HG03442 (cell line): ENCODE measurements at regions not wholly inside any gene's neighbourhood (a gene's known extent, or its start where the extent isn't known, plus 50 kb on each side); places are given as distances from the start of the nearest gene placed in this dataset.

ENCODE experiments used
- ATAC-seq: cut with Tn5 transposase; IDR thresholded peaks from one replicate; pipeline ENCODE4 v1.9.1; 2021; ENCODE audit warnings: mild to moderate bottlenecking, moderate library complexity; ENCODE audit not compliant: unreplicated experiment

DNA sequence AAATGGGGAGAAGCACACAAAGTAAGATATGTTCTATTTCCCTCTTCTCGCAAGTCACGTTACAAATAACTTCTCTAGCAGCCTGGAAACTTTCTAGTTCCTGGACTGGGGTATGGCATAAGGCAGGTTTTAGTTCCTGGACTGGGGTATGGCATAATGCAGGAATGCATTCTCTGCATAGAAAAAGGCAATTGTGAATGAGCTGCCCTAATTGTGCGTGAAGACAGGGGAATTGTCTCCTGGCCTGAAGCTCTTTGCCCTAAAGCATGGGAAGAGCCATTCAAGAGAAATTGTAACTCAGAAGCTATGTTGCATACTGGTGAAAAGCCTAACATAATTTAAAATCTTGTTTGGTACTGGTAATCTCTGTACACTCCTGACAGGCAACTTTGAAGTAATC lies 54.3 kb upstream of the CBLB start:
- ATAC-seq: no peak

DNA sequence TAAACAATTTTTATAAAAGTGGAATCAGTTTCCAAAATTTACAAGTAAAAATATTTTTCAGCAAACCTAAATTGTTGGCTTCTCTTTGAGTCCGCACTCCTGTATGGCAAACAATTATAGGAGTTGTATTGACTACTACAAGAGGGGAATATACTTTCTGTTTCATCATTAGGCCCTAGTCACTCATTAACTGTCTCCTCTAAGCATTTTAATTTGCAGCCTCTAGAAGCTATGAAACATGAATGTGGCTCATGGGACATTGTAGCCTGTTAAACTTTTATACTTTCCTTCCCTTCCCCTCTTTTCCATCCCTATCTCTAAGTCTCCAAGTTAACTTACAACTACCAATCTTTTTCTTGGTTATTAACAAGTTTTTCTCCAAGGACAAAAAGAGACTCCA lies 58.9 kb upstream of the CBLB start:
- no peak for ATAC-seq

DNA sequence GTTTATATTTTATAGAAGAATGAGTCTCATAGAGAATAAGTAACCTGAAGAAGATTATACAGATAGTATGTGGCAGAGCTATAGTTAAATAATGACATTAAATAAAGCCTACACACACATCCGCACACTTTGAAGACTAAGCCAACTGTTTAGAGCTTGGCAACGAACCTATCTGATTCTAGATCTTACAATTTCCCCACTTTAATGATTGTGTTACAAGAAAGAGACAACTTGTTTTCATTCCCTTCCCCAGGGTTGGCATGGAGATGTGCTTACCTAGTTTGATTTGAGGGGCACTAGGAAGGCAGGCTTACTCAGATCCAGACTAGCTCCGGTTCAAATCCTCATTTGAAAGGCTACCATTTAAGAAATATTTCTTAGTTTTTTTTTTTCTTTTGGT lies 61.9 kb upstream of the CBLB start:
- ATAC-seq: no peak

DNA sequence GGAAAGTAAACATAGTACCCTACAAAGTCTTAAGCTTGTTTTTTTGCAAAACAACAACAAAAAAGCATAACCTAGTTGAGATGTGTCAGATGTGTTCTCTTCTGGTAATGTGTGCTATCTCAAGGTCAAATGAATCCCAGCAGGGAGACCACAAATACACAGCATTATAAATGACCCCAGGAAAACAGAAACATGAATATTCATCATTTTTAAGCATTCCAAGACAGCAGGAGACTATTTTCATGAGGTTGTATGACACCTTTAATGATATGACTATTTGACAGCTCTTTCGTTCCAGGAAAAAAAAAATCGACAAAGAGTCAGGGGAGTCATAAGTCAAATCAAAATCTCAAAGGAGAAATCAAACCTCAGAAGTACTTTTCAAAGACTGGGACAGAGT lies 62.7 kb upstream of the CBLB start:
- ATAC-seq: no peak

DNA sequence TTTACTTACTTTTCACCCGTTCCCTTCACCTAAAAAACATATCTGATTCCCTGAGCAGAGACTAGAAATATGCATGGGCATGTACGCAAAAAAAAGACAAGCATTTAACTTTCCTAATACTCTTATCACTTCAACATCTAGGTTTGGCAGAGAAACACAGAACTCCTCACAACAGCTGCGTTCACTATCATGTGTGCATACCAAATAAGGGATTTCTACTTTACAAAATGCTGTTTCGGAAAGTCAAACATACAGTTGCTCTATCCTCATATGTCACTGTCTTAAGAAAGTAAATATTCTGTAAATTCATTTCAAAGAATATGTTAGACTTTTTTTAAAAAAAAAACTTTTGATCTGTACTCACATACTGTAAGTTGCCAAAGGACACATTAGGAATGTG lies 65.1 kb upstream of the CBLB start:
- no peak for ATAC-seq

DNA sequence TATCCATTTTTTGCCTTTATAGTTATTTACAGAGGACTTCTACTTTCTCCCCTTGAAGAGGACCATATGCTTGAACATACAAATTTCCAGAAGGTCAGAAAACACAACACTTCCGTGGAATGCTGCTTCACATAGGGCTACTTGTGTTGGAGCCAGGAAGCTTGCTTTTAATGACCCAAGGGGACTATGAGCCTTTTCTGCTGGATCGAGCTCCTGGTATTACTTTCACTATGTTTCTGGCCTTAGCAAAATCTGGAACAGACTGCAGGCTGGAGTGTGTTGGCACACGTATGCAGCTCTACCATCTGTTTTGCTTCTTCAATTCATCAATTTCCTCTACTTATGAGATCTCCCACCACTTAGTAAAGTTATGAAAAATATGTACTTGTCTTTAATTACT lies 69.3 kb upstream of the CBLB start:
- no peak for ATAC-seq

DNA sequence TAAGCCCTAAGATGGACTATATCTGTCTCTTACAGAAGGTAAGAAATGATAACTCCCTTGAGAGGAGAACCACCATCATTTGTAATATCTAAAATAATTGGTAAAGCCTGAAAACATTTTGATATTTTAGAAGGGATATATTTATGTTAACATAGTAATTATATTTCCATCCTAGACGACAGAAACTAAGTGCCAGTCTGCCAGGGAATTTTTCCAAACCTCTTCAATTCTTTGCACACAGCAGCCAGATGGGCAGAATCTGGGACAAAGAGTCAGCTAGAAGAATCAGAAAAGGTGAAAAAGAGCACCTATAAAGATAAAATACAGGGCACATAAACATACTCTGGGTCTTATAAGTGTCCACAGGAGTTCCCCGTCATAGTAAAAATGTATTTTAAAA lies 70.0 kb upstream of the CBLB start:
- ATAC-seq: no peak

DNA sequence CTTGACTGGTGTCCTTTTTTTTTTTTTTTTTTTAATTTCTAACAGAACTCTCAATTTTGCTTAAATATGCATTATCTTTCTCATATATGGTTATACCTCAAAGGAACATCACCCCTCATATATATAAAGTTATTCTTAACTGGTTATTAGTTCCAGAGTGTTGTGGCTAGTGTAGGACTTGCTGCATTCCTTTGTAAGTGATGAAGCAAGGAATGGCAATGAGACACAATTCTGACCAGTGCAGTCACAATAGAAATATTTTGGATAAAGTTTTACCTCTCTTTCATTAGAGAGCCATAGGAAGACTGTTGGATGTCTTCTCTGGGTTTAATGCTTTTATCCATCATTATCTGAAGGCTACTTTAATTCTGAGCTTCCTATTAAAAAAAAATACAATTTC lies 75.5 kb upstream of the CBLB start:
- no peak for ATAC-seq

DNA sequence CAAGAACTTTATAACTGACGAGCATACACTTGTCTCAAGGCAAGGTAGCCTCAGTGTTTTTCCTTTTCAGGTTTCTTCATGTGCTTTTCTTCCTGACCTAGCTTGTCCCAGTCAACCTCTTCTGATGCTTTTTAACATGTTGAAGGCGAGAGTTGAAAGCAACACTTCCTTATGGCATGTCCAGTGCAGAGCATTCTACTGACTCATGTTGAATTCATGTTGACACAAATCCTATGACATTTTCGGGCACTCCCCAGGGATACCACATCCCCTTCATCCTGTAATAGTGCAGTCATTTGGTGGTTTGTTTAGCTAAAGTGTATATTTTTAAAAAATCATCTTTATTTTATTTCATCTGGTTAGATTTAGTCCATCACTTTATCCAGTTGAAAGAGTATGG lies 75.9 kb upstream of the CBLB start:
- no peak for ATAC-seq

DNA sequence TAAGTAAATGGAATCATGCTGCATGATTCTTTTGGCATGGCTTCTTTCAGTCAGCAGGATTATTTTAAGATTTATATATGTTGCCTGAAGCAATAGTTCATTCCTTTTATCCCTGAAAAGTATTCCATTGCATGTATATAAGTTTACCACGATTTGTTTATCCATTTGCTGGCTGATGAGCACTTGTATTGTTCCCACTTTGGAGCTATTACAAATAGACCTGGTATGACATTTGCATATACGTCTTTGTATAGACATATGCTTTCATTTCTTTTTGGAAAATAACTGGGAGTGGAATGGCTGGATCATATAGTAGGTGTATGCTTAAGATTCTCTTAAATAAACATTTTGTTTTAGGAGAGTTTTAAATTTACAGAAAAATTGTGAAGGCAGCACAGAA lies 79.3 kb upstream of the CBLB start:
- no peak for ATAC-seq

DNA sequence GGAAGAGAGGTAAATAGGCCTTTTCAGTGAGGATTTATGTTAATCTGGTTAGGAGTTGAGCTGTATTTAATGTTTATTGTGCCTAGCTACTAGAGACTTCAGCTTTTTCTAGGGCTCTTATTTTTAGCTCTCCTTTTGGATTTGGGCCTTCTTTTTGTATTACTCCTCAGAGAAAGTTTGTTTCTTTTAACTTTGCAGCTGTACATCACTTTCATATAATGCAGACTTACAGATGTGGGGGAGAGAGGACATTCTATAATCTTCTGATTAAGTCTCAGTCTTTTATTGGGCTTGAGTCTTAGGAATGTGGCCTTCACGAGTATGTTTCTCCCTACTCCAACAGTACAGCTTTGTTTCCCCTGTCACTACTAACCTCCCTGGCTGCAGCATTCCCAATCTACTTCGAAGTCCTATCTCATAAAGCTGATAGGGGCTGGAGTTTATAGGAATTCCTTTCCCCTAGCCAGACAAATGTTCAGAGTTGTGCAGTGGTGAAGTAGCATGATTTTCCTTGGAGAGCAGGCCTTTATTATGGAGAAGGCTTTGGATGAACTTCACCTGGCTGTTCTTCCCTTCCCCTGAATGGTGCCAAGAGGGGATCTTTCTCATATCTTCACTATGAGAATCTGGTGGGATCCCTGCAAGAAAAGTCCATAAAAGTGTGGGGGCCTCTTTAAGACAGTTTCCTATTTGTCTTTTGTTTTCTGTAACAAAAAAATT lies 82.2 kb upstream of the CBLB start:
- no peak for ATAC-seq

DNA sequence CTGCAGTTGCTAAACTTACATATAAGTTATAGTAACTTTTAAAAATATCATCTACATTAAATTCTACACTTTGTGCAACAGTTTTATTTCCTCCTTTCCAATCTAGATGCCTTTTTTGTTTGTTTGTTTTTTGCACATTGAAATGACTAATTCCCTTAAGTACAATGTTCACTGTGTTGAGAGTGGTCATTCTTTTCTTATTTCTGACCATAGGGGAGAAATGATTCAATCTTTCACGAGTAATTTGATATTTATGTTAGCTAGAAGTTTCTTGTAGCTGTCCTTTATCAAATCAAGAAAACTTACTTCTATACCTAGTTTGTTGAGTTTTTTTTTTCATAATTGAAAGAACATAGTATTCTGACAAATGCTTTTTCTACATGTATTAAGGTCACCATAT lies 85.0 kb upstream of the CBLB start:
- ATAC-seq: no peak

DNA sequence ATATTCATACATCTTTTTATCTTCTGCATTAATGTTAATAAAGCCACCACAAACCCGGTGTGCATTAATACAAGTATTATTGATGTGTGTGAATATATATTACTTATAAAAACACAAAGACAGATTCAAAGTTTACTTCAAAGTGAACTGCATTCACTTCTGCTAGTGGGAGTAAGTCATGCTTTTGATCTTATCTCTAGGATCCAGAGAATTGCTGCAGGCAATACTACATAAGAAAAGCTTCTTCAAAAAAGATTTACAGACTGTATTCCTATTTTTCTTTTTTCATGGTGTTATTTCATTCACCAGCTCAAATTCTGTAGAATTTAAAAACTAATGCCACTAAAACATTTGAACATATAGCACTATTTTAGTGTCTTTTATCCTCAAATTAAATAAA lies 87.5 kb upstream of the CBLB start:
- no peak for ATAC-seq

DNA sequence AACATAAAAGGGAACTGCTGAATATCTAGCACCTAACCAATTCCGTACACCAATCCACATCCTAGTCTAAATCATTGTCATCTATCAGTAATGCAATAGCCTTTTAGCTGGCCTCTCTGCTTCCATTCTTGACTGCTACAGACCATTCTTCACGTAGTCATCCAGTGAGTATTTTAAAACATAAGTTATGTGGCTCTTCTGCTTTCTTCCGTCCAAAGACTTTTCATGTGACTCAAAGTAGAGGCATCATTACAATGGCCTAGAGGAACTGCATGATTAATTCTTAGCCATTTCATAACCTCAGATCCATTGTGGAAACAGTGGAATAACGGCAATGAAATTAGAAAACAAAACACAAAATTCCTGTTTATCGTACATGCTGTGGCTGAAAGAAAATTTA lies 88.9 kb upstream of the CBLB start:
- ATAC-seq: no peak

DNA sequence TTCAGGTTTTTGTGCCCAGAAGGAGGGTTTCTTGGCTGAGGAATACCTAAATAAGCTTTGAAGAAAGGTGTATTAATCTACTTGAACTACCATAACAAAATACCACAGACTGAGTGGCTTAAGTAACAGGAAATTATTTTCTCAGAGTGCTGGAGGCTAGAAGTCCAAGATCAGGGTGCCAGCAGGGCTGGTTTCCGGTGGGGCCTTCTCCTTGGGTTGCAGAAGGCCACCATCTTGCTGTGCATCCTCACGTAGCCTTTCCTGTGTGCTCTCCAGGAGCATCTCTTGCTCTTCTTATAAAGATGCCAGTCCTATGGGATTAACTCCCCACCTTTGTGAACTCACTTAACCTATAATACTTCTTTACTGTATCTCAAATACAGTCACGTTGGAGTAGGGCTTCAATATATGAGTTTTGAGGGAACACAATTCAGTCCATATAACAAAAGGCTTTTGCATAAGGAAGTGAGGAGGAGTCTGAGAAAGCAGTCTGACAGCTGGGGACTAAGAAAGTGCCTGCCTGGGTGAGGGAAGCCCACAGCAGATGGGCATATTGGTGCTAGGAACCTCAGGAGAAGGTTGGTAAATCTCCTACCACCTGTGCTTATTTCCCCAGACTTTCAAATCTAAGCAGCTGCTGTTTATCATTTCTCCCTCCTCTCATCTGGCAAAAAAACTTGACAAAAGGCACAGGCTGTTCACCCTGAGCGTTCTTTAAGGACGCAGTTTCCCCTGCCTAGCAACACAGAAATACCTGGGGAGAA lies 89.6 kb upstream of the CBLB start:
- ATAC-seq: no peak

DNA sequence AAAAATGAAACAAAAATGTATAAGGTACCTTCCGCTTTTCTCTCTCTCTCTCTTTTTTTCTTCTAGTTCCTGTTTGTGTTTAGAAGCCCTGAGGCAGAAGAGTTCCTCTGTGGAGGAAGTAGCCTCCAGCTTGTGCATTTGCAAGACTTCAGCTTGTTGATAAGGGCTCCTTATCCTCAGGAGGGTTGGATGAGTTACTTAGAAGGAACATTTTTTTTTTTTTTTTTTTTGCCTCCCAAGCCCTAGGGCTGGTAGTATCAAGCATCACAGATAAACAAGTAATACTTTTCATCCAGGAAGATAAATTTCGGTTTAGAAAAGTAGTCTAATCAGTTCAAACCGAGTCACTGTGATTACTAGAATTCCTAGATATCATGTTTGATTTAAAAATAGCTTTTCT lies 91.0 kb upstream of the CBLB start:
- no peak for ATAC-seq

DNA sequence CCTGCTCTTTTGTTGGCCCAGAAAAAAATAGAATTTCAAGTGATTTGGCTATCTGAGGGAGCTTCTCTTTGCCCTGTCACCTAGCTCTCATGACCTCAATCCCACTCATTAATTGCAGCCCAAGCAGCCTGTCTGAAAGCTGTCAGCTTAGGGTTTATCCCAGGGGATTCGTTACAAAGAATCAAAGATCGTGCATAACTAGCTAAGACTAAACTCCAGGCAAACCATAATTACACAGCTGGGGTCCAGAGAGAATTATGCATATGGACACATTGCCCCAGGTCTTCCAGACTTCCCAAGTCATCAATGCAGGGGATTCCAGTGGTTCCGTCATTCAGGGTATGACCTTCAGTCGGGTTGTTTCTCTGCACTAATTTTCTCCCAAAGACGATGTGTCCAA lies 91.6 kb upstream of the CBLB start:
- no peak for ATAC-seq

DNA sequence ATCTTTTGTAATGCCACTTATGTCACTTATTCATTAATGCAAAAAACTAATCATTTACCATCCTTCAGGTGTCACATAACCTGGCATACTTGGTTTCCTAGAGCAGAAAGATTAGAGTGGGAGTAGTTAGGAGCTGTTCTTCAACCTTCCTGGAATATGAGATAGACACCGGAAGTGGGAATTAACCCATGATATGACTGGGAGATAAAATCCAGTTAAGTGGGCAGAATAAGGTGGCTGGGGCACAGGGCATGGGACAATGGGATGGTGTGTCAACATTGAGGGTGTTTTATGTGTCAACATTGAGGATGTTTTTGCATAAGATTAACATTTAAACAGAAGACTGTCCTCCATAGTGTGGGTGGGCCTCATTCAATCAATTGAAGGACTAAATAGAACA lies 94.3 kb upstream of the CBLB start:
- ATAC-seq: no peak

DNA sequence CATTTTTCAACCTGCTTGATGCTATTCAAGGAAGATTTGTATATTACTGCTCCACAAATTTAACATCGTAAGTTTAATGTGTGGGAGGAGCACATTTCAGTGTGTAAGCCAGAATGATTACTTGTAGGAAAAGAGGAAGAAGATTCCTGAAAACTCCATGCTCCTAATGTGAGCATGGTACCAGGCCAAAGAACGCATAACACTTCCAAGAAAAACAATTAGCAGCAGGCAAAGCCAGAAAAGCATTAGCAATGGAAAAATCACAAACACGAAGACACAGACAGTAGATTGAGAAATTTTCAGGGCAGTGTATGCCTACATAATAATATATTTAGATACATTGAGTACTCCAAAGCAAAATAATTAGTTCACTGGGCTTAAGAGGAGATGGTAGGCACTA lies 96.6 kb upstream of the CBLB start:
- ATAC-seq: no peak

DNA sequence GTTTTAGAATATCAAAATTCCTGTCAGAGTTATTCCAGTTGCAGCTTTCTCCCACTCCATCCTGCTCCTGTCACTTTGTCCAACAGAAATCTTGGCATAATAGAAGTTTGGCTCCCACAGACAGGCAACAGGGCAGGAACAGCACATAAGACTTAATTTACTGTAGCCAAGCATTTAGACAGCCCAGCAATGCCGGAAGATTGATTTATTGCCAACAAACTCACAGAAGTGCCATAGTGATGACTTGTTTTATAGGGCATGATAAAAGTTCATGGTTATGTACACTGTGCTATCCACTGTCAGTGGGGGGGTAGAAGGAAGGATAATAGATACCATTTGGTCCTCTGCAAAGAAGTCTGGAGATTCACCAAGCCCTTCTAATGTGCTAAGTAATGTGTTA lies 98.3 kb upstream of the CBLB start:
- no peak for ATAC-seq

DNA sequence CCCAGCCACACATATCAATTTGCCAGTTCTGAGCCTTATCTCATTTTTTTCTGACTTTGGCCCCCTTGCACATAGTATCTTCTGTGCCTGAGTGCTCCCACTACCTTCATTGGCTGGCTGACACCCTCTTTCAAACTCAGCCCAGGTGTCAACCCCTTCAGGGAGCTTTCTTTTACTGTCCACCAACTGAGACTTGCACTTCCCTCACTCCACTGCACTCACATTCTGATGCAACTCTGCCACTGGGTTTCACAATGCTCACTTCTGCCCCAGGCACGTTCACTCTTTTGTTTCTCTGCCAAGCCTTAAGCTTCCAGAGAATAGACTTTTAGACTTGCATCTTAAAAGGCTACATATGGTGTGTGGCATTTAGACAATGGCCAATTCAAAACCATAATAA lies 101.5 kb upstream of the CBLB start:
- no peak for ATAC-seq

DNA sequence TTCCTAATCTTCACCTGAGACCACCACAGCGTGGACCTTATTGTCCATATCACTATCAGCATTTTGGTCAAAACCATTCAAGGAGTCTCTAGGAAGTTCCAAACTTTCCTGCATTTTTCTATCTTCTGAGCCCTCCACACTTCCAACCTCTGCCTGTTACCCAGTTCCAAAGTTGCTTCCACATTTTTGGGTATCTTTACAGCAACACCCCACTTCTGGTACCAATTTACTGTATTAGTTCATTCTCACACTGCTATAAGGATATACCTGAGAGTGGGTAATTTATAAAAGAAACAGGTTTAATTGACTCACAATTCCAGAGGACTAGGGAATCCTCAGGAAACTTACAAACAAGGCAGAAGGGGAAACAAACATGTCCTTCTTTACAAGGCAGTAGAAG lies 103.3 kb upstream of the CBLB start:
- ATAC-seq: no peak

DNA sequence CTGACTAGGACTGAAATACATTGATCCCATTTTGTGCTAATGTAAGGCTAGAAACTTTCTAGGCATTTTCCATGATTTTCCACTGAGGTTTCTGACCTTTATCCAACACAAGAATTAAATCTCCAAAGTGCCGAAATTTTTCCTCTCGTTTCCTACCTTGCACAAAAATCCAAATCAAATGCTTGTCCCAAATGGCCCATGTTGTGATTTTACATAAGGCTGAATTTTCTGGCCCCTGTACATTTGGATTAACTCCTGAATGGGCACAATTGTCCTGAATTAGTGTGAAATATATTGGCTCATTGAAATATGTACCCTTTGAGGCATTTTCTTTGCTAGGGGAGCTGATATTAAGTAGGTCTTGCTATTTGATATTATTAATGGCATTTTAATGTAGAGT lies 105.6 kb upstream of the CBLB start:
- ATAC-seq: no peak
